Endothelial cell of umbilical vein (primary cell): ENCODE measurements at regions not wholly inside any gene's neighbourhood (a gene's known extent, or its start where the extent isn't known, plus 50 kb on each side); places are given as distances from the start of the nearest gene placed in this dataset.

Source experiments
- EZH2 ChIP-seq: IDR thresholded peaks from 2 replicates; pipeline ENCODE4 v1.6.1; 2012; ENCODE audit warnings: borderline replicate concordance, low read depth, mild to moderate bottlenecking, moderate library complexity, low read length, inconsistent platforms; ENCODE audit not compliant: severe bottlenecking
- FOS ChIP-seq: IDR thresholded peaks from 2 replicates; pipeline ENCODE4 v1.6.1; 2011; ENCODE audit warnings: mild to moderate bottlenecking, low read length, moderate library complexity, borderline replicate concordance; ENCODE audit not compliant: insufficient read depth
- GATA2 ChIP-seq: IDR thresholded peaks from 2 replicates; pipeline ENCODE4 v1.7.0; 2011; ENCODE audit warnings: low read depth, mild to moderate bottlenecking, moderate library complexity, mixed read lengths, low read length; ENCODE audit not compliant: insufficient read length, insufficient read depth
- JUN ChIP-seq: IDR thresholded peaks from 2 replicates; pipeline ENCODE4 v1.6.1; 2011; ENCODE audit warnings: borderline replicate concordance, low read depth; ENCODE audit not compliant: insufficient read length, insufficient read depth
- MYC ChIP-seq: IDR thresholded peaks from one replicate; pipeline ENCODE4 v1.6.1; 2011; ENCODE audit warnings: mild to moderate bottlenecking, low read depth, low read length
- POLR2A ChIP-seq: IDR thresholded peaks from 2 replicates; pipeline ENCODE4 v1.6.1; 2012; ENCODE audit warnings: low read depth, mild to moderate bottlenecking, control low read depth, low read length
- POLR2AphosphoS5 ChIP-seq: IDR thresholded peaks from 2 replicates; pipeline ENCODE4 v1.6.1; 2012; ENCODE audit warnings: low read depth, mild to moderate bottlenecking, control low read depth, low read length, moderate library complexity; ENCODE audit not compliant: insufficient read depth
- TF ChIP-seq, protein P1 (sequence below), 2 donors: IDR thresholded peaks; 1 replicate in 1 of 2; 2 replicates in 1 of 2; pipeline ENCODE4 v1.5.1; 2011; ENCODE audit warnings: low read length in 2 of 2, mild to moderate bottlenecking in 2 of 2, moderate library complexity in 2 of 2, control low read depth in 1 of 2, inconsistent platforms in 1 of 2, low read depth in 1 of 2; ENCODE audit not compliant: insufficient read depth in 1 of 2; ENCODE audit errors: extremely low read depth in 1 of 2
- TF ChIP-seq, protein P2 (sequence below): IDR thresholded peaks from 2 replicates; pipeline ENCODE4 v1.6.1; 2011; ENCODE audit not compliant: insufficient read depth, insufficient read length

DNA sequence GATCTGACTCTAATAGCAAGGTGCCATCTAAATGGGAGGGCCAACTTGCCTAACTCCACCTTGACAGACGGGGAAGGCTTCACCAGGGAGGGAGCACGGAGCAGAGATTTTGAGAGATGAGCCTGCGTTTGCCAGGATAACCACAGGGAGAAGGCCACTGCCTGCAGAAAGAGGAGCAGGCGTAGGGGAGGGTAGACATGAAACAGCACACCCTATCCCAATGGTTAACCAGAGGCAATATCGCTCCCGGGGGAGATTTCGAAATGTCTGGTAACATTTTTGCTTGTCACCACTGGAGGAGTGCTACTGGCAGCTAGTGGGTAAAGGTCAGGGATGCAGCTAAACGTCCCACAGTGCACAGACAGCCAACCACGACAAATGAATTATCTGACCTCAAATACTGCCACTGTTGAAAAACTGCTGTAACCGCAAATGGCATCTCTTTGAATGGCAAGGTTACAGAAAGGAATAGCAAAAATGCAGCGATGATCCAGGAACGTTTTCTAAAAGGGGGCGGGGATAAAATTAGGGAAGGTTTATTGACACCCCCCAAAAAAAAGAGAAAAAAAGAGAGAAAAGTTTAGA is 126.0 kb upstream of the ATF7IP start:
- TF ChIP-seq, protein P1, sequence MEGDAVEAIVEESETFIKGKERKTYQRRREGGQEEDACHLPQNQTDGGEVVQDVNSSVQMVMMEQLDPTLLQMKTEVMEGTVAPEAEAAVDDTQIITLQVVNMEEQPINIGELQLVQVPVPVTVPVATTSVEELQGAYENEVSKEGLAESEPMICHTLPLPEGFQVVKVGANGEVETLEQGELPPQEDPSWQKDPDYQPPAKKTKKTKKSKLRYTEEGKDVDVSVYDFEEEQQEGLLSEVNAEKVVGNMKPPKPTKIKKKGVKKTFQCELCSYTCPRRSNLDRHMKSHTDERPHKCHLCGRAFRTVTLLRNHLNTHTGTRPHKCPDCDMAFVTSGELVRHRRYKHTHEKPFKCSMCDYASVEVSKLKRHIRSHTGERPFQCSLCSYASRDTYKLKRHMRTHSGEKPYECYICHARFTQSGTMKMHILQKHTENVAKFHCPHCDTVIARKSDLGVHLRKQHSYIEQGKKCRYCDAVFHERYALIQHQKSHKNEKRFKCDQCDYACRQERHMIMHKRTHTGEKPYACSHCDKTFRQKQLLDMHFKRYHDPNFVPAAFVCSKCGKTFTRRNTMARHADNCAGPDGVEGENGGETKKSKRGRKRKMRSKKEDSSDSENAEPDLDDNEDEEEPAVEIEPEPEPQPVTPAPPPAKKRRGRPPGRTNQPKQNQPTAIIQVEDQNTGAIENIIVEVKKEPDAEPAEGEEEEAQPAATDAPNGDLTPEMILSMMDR (IDR thresholded peaks at IDR 0.05; ENCODE audit: extremely low read depth in 1 of 2, insufficient read depth in 1 of 2, low read depth in 1 of 2, low read length in 2 of 2): no peak
- no peak for TF ChIP-seq POLR2AphosphoS5
- no peak for TF ChIP-seq EZH2
- no peak for TF ChIP-seq MYC
- TF ChIP-seq, protein P2, sequence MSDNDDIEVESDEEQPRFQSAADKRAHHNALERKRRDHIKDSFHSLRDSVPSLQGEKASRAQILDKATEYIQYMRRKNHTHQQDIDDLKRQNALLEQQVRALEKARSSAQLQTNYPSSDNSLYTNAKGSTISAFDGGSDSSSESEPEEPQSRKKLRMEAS: no peak
- no peak for TF ChIP-seq POLR2A
- TF ChIP-seq JUN: no peak
- TF ChIP-seq GATA2: no peak
- no peak for TF ChIP-seq FOS
